ENCODE measurements at regions not wholly inside any gene's neighbourhood (a gene's known extent, or its start where the extent isn't known, plus 50 kb on each side); places are given as distances from the start of the nearest gene placed in this dataset.

- Histone ChIP-seq H3K4me1 (no peaks in the 10 kb centered on the region), H3K27me3 (no peaks in the 10 kb centered on the region), H3K27ac (no peak overlapping the region), H3K36me3 (ENCODE audit: low read depth, missing control alignments) (no peaks in the 10 kb centered on the region), H3K9me3 (no peaks in the 10 kb centered on the region), H3K4me3 (no peak overlapping the region)
- DNase-seq = no peak
- TF ChIP-seq, protein P1, sequence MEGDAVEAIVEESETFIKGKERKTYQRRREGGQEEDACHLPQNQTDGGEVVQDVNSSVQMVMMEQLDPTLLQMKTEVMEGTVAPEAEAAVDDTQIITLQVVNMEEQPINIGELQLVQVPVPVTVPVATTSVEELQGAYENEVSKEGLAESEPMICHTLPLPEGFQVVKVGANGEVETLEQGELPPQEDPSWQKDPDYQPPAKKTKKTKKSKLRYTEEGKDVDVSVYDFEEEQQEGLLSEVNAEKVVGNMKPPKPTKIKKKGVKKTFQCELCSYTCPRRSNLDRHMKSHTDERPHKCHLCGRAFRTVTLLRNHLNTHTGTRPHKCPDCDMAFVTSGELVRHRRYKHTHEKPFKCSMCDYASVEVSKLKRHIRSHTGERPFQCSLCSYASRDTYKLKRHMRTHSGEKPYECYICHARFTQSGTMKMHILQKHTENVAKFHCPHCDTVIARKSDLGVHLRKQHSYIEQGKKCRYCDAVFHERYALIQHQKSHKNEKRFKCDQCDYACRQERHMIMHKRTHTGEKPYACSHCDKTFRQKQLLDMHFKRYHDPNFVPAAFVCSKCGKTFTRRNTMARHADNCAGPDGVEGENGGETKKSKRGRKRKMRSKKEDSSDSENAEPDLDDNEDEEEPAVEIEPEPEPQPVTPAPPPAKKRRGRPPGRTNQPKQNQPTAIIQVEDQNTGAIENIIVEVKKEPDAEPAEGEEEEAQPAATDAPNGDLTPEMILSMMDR (IDR thresholded peaks at IDR 0.05) = no peak
- no peak for TF ChIP-seq POLR2A (IDR thresholded peaks at IDR 0.05)
- WGBS, 2 donors = 82 to 91% methylated on average over 2 of the region's 2 CpGs
- intact Hi-C loops (cut with DNase I; ENCODE audit: low total_unique reads) = no loop called here
Measured at GRCh38 chr14:51145246-51145645, 50.3 kb upstream of the TRIM9 start.

DNA sequence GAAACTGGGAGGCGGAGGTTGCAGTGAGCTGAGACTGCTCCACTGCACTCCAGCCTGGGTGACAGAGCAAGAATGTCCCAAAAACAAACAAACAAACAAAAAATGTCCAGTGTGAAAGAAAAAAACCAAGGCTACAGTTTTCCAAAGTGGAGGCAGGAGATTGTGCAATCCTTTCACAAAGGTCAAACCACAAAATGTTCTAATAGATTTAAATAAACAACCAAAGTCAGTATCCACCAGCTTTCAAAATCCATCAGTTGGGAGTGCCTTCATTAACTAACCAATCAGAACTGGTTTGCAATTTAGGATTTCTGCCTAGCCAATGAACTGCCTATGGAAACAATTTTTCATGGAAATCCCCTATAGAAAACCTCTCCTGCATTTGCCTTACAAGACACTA lies 52.3 kb upstream of the TRIM9 start:
- Histone ChIP-seq H3K4me1 (no peaks in the 10 kb centered on the region), H3K9me3 (no peaks in the 10 kb centered on the region), H3K4me3 (no peak overlapping the region), H3K27ac (no peak overlapping the region), H3K27me3 (no peaks in the 10 kb centered on the region), H3K36me3 (ENCODE audit: low read depth, missing control alignments) (no peaks in the 10 kb centered on the region)
- no peak for TF ChIP-seq POLR2A (IDR thresholded peaks at IDR 0.05)
- TF ChIP-seq, protein P1 (IDR thresholded peaks at IDR 0.05) = no peak
- no peak for DNase-seq
- intact Hi-C loops (cut with DNase I; ENCODE audit: low total_unique reads) = no loop called here
- WGBS, 2 donors = 39 to 100% methylated on average over 1 of the region's 1 CpG

GRCh38 chr14:51155326-51155725 lies 60.4 kb upstream of the TRIM9 start:
- TF ChIP-seq, protein P1 (IDR thresholded peaks at IDR 0.05) = no peak
- TF ChIP-seq POLR2A (IDR thresholded peaks at IDR 0.05) = no peak
- 94 to 99% methylated on average over 2 of the region's 2 CpGs for WGBS, 2 donors
- no peaks in the 10 kb centered on the region for H3K9me3 ChIP-seq

GRCh38 chr14:51157012-51157411 lies 62.1 kb upstream of the TRIM9 start:
- Histone ChIP-seq H3K36me3 (ENCODE audit: low read depth, missing control alignments) (no peaks in the 10 kb centered on the region), H3K27ac (no peak overlapping the region), H3K27me3 (no peaks in the 10 kb centered on the region), H3K9me3 (no peaks in the 10 kb centered on the region), H3K4me1 (no peaks in the 10 kb centered on the region), H3K4me3 (no peak overlapping the region)
- TF ChIP-seq, protein P1 (IDR thresholded peaks at IDR 0.05) = peak in 1 of 3 experiments; percentile 22
- no peak for TF ChIP-seq POLR2A (IDR thresholded peaks at IDR 0.05)
- intact Hi-C loops (cut with DNase I; ENCODE audit: low total_unique reads) = no loop called here
- DNase-seq = no peak

More at GRCh38 chr14:51155326-51155725, 60.4 kb upstream of the TRIM9 start:
- Histone ChIP-seq H3K27me3 (no peaks in the 10 kb centered on the region), H3K4me3 (no peak overlapping the region), H3K27ac (no peak overlapping the region), H3K36me3 (ENCODE audit: low read depth, missing control alignments) (no peaks in the 10 kb centered on the region), H3K4me1 (no peaks in the 10 kb centered on the region)
- no peak for DNase-seq
- intact Hi-C loops (cut with DNase I; ENCODE audit: low total_unique reads) = no loop called here

GRCh38 chr14:51160871-51161270 lies 66.0 kb upstream of the TRIM9 start:
- 70 to 87% methylated on average over 2 of the region's 2 CpGs for WGBS, 2 donors
- Histone ChIP-seq H3K9me3 (no peaks in the 10 kb centered on the region), H3K36me3 (ENCODE audit: low read depth, missing control alignments) (no peaks in the 10 kb centered on the region), H3K27me3 (no peaks in the 10 kb centered on the region), H3K4me3 (no peak overlapping the region), H3K4me1 (no peaks in the 10 kb centered on the region), H3K27ac (no peak overlapping the region)
- no peak for DNase-seq
- intact Hi-C loops (cut with DNase I; ENCODE audit: low total_unique reads) = no loop called here
- TF ChIP-seq POLR2A (IDR thresholded peaks at IDR 0.05) = no peak

Data from testis (tissue), 2 donors.